Epithelial cell of prostate (primary cell): ENCODE measurements at regions not wholly inside any gene's neighbourhood (a gene's known extent, or its start where the extent isn't known, plus 50 kb on each side); places are given as distances from the start of the nearest gene placed in this dataset.
A peak's percentile ranks its signal among the peaks of the same experiment; 100 is the strongest.

Source experiments
- DNase-seq: peaks from one replicate; pipeline ENCODE4 v3.0.0-alpha.2; 2011; ENCODE audit warnings: low read depth, low spot score
- H3K27ac ChIP-seq: fragments of 450-650 bp; 2 replicates; pipeline ENCODE4 v1.5.1; 2017; ENCODE audit warnings: mild to moderate bottlenecking

DNA sequence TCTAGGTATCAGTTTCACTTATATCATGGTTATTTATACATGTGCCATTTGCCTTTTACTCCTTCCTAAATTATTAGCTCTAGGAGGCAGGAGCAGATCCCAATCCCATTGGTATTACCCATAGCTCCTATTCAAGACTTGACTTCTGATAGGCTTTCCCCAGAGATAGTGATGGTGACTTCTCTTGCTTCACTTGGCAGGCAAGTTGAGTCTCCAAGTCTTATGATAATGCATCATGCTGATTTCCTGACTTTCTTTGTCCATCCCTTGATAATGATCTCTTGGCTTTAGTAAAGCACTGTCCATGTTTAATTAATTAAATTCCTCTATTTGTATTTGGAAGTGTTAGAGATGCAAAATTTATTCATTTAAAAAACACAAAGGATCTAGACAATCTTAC lies 253.5 kb upstream of the ADAMTS5 start:
- no peak for DNase-seq
- H3K27ac ChIP-seq: no peak overlapping the region

GRCh38 chr21:27219068-27219467 lies 252.2 kb upstream of the ADAMTS5 start:
- peak; percentile 8 for DNase-seq
- H3K27ac ChIP-seq: no peak overlapping the region

DNA sequence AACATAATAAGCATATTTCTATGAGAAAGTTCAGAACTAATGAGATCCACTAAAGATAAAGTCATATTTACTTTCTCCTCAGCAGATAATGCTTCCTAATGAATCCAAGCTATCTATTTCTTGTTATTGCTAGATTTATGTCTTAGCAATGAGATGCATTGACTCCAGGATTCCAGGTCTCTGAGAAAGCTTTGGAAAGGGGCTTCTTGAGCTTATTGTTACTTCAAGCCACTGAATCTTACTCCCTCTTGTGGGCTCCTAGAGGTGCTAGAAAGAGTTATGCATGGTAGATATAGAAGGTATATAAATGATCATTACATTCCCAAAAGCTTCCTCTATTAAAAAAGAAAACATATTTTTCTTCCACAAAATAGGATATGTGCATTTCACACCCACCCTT lies 246.4 kb upstream of the ADAMTS5 start:
- no peak overlapping the region for H3K27ac ChIP-seq
- no peak for DNase-seq

- H3K27ac ChIP-seq: no peak overlapping the region
- no peak for DNase-seq
Observed at GRCh38 chr21:27212441-27212840, 245.6 kb upstream of the ADAMTS5 start.

DNA sequence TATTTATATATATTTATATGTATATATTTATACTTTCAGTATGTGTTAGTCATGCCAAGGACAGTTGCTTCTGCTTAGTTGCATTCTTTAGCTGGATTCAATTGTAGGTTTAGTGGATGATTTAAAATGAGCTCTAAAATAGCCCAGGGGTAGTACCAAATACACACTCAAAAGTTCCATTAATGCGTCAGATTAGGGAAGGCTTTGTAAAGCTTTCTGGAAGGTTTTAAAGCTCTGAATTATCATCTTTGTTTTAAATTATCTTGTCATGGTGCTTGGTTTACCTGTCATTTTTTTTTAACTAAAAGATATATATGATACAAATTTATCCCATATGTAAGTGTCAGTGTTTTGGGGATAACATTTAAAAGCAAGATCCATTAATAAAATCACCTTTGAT lies 242.7 kb upstream of the ADAMTS5 start:
- no peak overlapping the region for H3K27ac ChIP-seq

GRCh38 chr21:27206368-27206982 lies 239.6 kb upstream of the ADAMTS5 start:
- DNase-seq: no peak
- H3K27ac ChIP-seq: no peak overlapping the region

More for the DNA sequence above, 242.7 kb upstream of the ADAMTS5 start:
- no peak for DNase-seq

DNA sequence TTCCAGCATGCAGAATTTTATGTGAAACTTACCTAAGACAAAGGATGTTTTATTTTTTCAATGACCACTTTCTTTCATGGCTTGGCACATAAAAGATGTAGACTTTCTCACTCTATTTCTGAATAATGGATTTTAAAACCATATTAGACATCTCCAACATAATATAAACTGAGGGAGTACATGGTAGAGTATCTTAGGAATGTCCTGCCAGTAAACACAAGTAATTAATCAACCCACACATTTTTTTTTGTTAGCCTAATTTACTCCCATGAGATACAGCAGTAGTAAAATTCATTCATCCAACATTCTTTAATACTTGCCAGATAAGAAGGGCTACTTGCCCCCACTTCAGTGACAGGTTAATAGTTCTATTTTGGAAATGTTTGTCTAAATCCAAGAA lies 235.4 kb upstream of the ADAMTS5 start:
- DNase-seq: no peak

DNA sequence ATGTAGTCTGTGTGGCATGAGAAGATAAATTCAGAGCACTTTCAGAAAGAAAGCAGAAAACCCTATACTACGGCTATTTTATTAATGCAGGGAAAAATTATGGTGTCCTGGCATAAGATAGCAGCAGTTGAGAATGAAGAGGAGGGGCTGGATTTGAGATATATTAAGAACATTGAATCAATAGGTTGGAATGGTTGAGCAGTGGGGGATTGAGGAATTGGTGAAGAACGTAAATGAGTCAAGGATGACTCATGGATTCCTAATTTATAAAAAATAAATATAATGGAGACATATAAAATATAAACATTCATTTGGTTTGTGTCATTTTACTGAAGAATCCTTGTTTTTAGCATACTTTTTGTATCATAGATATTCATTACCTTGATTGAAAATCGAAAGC lies 234.3 kb upstream of the ADAMTS5 start:
- no peak for DNase-seq
- H3K27ac ChIP-seq: no peak overlapping the region

More for the DNA sequence above, 235.4 kb upstream of the ADAMTS5 start:
- no peak overlapping the region for H3K27ac ChIP-seq

DNA sequence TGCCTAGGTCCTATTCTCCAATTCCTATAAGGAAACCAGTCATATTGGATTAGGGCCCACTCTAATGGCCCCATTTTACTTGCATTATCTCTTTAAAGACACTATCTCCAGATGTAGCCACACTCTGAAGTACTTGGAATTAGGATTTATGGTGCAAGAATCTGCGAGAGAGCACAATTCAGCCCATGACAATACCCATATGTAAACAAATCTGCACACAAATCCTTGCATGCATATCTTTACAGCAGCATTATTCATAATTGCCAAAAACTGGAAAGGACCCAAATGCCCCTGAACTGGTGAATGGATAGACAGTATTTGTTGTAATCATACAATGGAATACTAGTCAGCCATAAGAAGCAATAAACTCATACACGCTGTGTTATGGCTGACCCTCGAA lies 229.8 kb upstream of the ADAMTS5 start:
- no peak for DNase-seq
- no peak overlapping the region for H3K27ac ChIP-seq

- no peak overlapping the region for H3K27ac ChIP-seq
- DNase-seq: no peak
Observed at GRCh38 chr21:27192281-27192949, 225.5 kb upstream of the ADAMTS5 start.

- H3K27ac ChIP-seq: no peak overlapping the region
- peak; percentile 5 for DNase-seq
Observed at GRCh38 chr21:27190601-27191000, 223.7 kb upstream of the ADAMTS5 start.

DNA sequence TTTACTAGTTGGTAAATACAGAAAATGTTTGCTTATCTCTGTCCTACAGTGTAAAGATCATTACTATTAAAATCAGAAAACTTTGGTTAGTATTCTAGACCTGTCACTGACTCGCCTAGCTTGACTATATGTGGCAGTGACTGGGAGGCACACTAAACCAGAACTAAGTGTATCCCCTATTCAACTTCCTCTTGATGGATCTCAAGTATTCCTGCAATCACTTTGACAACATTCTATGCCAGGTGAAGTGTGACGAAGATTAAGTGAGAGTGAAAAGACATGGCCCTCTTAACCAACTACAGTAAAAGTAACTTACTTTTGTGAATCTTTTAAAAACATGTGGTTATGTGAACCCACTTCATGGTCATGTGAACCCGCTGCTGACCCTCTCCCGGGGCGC lies 223.0 kb upstream of the ADAMTS5 start:
- no peak for DNase-seq
- no peak overlapping the region for H3K27ac ChIP-seq

DNA sequence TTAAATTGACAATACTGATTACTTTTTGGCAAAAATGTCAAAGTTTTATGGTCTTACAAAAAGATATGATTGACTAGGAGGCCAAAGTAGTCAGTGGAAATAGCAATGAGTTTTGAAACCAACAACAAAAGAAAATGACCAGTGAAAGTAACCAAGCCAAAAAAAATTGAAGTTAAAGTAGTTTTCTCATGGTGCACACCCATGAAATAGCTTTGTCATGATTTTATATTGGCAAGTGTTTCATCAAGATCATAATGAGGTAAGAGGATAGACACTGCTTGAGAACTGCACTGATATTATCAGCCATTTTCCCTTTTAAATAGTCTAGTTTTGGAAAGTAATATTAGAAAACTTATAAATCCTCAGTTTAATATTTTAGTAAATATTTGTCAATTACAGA lies 206.2 kb upstream of the ADAMTS5 start:
- DNase-seq: no peak
- H3K27ac ChIP-seq: no peak overlapping the region

DNA sequence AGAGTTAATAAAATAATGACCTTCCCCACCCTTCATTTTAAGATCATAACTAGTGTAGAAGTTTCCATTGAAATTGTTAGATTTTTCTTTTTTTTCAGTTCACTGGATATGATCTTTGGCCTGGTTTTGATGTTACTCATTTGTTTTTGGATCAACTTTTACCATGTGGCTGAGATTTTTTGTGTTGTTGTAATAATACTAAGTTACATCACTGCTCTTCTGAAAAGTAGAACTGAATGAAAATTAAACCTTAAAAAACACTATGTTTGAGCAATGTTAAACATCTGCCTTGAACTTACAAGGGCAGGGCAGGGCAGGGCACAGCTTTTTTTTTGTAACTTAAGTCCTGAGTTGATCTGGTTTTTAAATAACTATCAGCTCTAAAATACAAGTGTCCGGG lies 204.8 kb upstream of the ADAMTS5 start:
- DNase-seq: no peak
- no peak overlapping the region for H3K27ac ChIP-seq

- no peak overlapping the region for H3K27ac ChIP-seq
- DNase-seq: no peak
Observed at GRCh38 chr21:27168084-27168483, 201.2 kb upstream of the ADAMTS5 start.

GRCh38 chr21:27164208-27165177 lies 197.6 kb upstream of the ADAMTS5 start:
- no peak overlapping the region for H3K27ac ChIP-seq
- peak; percentile 10 for DNase-seq

DNA sequence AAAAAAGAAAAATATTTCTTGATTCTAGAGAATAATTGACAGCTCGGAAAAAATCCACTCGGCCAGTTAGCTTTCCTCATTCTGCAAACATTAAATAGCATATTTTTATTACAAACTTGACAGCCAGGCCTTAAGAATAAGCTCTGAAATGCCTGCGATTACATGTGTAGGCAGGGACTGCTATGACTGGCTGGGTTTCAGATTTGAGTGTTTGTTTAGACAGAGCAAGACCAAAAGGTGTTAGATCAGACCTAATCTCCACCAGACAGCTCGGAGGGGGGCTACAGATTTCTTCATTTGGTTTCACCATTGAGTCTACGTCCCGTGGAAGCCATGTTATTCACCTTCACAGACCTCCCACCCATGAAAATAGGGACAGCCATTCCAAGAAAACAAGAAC lies 192.1 kb upstream of the ADAMTS5 start:
- H3K27ac ChIP-seq: no peak overlapping the region
- no peak for DNase-seq

DNA sequence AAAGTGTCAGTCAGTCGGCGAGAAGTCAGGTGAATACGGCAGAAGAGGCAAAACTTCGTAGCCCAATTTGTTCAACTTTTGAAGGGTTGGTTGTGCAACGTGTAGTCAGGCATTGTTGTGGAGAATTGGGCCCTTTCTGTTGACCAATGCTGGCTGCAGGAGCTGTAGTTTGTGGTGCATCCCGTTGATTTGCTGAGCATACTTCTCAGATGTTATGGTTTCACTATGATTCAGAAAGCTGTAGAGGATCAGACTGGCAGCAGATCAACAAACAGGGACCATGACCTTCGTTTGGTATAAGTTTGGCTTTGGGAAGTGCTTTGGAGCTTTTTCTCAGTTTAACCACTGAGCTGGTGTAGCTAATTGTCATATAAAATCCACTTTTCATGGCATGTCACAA lies 190.2 kb upstream of the ADAMTS5 start:
- DNase-seq: no peak
- H3K27ac ChIP-seq: no peak overlapping the region

GRCh38 chr21:27156666-27157065 lies 189.8 kb upstream of the ADAMTS5 start:
- H3K27ac ChIP-seq: no peak overlapping the region
- no peak for DNase-seq

DNA sequence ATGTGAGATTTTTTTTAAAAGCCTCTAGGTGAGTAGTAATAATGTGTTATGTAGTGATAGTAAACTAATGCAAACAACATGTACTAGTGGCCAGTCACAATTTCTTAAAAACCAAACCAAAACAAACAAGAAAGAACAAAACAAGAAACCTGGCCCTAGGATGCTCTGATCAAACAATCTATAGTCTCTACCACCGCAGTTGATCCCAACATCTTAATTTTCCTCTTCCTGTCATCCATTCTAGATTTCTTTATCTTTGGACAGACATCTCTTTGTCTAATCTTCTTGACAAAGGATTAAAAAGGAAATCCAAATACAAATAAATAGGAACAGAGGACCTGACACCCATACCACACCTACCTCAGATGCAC lies 188.2 kb upstream of the ADAMTS5 start:
- no peak for DNase-seq
- no peak overlapping the region for H3K27ac ChIP-seq

GRCh38 chr21:27154451-27155129 lies 187.7 kb upstream of the ADAMTS5 start:
- H3K27ac ChIP-seq: no peak overlapping the region
- DNase-seq: no peak
